ENCODE measurements at regions not wholly inside any gene's neighbourhood (a gene's known extent, or its start where the extent isn't known, plus 50 kb on each side); places are given as distances from the start of the nearest gene placed in this dataset.
A peak's percentile ranks its signal among the peaks of the same experiment; 100 is the strongest.

DNA sequence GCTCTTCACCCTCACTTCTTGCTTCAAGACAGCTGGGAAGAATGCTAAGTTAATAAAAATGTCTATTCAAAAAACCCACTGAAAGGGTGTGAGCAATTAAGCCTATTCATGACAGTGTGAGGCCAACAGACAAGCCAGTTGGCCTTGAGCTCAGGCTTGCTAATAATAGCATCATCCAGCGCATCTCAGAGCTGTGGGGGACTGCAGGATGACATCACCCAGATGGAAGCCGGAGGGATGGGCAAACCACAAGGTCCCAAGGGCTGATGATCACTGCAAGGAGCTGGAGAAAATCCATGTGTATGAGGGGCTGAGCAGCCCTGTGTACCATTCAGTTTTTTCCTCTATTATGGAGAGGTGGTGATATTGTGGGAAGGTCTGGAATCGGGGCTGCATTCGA lies 770.4 kb downstream of the TNS3 start:
- DNase-seq (ENCODE audit: low read depth in 2 of 2), result peak; percentile 98

DNA sequence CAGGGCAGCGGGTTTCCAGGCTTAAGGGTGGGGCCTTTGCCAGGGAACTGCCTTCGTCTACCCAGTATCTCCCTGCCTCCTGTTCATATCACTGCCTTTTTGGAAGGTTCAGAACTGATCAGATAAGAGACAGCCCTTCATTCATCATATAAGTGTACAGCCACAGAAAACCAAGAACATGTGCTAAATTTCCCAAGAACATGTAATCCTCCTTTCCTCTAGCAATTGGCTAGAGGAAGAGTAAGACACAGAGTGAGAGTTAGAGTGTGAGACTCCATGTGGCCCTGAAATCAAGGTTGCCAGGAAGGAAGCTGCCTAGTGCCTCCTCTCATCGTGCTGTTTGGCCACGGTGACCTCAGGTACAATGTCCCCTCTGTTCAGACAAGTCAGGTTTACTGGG lies 770.9 kb downstream of the TNS3 start:
- DNase-seq (ENCODE audit: low read depth in 2 of 2), result no peak

DNA sequence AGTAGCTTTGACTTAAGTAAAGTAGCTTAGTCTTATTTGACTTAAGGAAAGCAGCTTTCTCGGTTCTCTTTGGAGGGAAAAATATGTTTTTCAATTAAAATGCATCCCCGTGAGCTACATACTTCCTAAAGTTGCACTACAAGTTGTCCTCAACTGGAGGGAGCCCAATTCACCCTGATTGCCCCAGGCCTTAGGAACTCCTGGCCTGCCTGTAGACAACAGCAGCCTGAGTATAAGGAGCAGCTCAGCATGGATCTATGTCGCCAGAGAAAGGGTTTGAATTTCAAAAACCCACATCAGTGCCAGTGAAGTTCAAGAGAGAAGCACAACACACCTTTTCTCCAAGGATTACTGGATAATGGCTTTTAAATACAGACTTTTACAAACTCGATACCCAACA lies 772.0 kb downstream of the TNS3 start:
- DNase-seq (ENCODE audit: low read depth in 2 of 2), result no peak

DNA sequence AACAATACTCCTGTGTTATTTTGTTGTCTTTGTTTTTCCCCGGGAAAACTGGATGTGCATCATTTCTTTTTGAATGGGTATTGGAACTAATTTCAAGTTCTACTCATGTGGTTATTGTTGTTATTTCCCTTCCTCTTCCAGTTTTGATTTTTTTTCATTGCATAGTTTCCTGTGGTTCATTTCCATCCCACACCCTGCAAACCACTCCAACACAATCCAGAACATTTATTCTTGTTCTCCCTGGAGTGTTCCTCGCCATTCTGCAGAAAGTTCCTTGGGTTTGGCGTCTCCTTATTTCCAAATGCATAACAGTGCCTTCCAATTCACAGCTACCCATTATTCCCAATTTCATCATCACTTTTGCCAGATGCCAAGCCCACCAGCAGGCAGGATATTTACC lies 775.1 kb downstream of the TNS3 start:
- DNase-seq (ENCODE audit: low read depth in 2 of 2), result no peak

DNA sequence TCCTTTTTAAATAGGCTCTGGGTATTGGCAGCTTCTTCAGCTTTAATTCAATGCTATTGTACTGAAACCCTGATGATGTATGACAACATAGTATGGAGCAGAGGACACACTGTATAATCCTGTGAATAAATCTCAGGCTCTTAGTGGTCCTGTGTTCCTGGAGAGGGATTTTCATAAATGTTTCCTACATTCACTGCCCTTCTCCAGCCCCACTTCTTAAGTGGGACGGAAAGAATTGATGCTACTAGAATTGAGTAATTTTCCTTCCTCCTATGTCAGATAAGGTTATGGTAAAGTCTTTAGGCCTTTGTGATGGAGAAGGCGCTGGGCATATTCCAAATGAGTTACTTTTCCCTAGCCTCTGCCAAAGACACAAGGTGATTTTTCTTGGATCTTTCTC lies 779.4 kb downstream of the TNS3 start:
- no peak for DNase-seq (ENCODE audit: low read depth in 2 of 2)

DNA sequence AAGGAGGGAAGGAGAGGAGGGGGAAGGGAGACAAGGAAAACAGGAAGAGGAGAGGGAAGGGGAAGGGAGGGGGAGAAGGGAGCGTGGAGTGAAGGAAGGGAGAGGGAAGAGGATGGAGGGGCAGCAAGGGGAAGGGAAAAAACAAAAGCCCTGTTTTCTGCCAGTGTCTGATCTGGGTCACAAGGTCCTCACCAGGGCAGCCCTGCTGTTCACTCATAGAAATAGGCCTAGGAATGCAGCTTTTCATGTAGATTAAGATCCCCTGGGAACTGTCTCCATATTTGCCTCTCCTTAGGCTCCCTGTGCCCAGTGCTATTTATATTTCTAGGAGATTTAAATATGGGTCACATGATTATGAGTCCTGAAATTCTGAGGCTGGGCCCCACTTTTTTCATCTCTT lies 790.7 kb downstream of the TNS3 start:
- no peak for DNase-seq (ENCODE audit: low read depth in 2 of 2)

DNA sequence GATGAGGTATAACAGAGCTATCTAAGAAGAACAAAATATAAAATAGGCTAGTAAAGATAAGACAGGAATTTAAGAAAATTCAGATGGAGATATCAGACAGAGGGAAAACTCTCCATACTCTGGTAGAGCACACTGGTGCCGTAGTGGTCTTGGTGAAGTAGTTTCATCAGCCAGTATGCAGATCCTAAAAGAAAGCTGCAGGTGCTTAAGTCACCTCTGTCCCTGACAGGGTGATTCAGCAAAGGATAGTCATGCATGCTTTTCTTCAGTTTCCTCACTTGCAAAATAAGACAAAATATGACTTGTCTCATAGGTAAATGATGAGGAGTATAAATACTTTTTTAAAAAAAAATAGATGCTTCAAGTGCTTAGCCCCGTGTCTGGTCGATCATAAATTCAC lies 794.9 kb downstream of the TNS3 start:
- DNase-seq (ENCODE audit: low read depth in 2 of 2), result no peak

DNA sequence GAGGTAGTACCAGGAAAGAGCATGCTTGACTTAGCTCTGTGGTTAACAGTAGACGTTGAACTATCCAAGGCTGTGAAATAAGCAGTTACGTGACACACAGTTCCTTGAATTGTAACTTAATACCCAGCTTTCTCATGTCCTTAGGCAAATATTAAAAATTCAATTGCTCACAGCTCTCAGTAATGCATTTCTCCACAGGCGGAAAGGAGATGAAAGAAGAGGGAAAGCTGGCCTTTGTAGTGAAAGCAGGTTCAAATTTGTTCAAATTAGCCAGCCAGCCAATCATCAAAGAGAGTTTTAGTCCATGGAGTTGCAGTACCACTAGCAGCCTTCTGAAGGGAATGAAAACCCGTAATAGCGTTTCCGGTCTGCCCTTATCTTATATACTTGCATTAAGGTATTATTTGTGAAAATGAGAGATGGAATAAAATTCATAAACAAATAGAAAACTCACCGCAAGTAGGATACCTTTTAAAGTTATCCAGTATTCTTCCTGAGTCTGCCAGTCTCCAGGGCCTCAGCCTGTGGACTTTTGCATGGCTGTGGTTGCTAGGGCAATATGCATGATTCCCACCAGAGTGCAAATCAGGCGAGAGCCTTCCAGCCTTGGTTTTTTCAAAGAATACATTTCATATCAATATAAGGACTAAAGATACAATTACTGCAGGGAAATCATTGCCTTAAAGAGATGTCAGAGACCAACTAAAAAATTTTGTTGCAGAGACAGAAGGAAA lies 795.5 kb downstream of the TNS3 start:
- peak in 1 of 2 experiments; percentile 37 for DNase-seq (ENCODE audit: low read depth in 2 of 2)

DNA sequence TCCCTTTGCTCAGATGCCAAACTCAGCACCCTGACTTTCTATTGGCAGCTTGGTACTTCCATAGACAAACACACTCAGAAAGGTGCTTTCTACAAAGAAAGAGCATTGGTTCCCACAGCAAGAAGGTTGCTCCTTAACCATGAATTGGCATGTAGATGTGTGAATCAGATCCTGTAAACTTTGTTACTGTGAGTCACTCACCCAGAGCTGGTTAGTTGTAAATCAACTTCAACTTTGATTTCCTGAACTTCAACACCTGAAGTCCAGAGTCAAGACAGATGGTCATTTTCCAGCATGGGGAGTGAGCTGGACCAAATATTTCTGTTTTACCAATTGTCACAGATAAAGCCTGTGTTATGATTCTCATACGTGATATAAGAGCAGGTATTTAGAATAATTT lies 797.2 kb downstream of the TNS3 start:
- peak in 1 of 2 experiments; percentile 40 for DNase-seq (ENCODE audit: low read depth in 2 of 2)

DNA sequence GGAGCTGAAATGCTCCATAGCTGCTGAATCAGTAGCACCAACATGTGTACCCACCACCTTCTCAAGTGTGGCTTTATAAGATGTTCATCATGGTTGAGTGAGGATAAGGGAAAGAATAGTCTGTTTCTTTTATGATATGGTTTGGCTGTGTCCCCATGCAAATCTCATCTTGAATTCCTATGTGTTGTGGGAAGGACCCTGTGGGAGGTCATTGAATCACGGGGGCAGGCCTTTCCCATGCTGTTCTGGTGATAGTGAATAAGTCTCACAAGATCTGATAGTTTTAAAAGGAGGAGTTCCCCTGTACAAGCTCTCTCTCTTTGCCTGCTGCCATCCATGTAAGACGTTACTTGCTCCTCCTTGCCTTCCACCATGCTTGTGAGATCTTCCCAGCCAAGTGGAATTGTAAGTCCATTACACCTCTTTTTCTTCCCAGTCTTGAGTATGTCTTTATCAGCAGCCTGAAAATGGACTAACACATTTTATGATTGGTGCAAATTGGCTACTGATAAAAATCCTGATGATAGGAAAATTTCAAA lies 799.9 kb downstream of the TNS3 start:
- DNase-seq (ENCODE audit: low read depth in 2 of 2), result no peak

DNA sequence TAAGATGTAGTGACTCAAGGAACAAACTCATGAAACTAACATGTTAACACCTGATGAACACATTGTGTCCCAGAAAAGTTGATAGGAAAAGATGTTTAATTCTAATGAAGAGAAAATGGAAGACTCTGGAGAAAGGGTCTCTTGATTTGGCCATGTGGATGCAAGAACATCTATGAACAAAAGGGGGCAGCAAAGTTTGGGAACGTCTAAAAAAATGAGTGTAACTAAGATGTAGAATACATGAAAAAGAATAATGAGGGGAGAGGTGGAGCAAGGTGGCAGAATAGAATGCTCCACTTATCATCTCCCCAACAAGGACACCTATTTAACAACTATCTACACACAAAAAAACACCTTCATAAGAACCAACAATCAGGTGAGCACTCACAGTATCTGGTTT lies 805.1 kb downstream of the TNS3 start:
- no peak for DNase-seq (ENCODE audit: low read depth in 2 of 2)

DNA sequence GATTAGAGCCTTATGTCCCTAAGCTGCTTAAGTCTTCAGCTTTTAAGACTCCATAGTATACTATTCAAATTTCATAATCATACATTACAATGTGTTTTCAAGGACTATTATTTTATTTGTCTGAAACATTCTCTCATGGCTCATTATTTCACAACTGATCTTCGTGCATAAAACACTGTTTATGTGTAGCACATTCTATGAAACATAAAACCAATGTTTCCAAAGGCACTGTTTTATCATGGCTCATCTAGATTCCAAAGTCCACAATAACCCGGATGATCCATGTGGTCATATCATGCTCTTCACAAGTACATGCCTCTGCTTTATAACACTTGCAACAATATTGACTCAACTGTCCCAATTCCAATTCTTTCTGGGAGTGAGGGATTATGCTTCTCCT lies 806.1 kb downstream of the TNS3 start:
- no peak for DNase-seq (ENCODE audit: low read depth in 2 of 2)

DNA sequence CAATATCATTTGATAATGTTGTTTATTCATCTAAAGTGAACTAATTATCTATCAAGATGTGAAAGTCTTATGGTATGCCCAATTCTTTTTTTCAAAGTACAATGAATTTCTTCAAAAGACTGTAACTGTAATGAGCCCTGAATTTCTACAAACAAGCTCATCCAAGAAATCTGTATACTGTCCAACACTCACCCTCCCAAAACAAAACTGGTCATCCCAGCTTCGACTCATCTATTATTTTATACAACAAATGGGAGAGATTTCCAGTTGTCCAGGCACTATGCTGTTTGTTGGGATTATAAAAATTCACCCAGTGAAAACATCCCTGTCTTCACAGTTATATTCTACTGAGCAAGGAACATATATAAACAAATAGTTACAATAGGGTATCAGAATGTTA lies 806.9 kb downstream of the TNS3 start:
- DNase-seq (ENCODE audit: low read depth in 2 of 2), result no peak

DNA sequence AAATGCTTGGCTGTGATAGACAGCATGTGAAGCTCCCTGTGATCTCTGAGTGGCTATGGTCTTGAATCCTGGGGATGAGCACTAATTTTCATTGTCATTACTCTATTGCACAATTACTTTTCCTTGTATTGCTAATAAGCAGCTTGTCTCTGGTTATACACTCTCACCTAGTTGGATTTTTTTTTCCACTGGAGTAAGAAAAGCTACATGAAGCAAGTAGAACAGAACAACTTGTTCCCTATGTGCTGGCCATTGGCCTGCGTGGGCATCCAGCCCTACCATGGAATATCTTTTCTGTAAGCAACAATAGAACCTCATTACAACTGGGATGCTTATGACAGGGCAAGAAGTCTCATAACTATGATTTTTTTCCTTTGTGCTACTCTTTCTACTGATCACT lies 807.4 kb downstream of the TNS3 start:
- DNase-seq (ENCODE audit: low read depth in 2 of 2), result no peak

DNA sequence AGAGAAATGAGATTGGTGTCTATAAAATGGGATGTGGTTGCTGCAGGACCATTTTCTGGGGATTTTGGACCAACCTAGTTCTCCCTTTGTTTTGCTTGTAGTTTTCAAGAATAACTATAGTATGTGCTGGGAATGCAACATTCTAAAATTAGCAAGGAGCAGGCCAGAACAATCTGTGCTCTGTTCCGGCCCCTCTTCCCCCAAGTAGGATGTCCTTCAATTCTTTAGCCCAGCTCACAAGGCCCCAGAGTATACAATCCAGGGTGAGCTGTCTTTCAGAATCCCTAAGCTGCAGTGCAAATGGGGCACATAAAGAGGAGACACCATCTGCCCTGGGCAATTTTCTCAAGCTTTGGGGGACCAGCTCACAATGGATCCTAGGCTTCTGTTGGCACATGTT lies 809.1 kb downstream of the TNS3 start:
- no peak for DNase-seq (ENCODE audit: low read depth in 2 of 2)

DNA sequence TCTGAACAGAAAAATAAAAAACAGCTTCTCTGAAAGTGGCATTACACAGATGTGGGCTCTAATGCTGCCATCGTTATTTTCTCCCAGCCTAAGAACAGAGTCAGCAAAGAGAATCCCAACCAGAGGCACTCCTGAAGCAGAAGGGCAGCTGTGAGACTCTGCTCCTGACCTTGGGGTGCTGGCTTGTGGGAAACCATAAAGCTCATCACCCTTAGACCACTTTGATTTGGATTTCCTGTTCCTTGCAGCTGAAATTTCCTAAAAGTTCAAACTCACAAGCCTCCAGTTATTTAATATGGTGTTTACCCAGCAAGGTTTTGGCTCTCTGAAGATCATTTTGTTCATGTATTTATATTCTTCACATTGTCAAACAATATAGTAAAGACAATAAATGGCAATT lies 814.8 kb downstream of the TNS3 start:
- DNase-seq (ENCODE audit: low read depth in 2 of 2), result no peak

DNA sequence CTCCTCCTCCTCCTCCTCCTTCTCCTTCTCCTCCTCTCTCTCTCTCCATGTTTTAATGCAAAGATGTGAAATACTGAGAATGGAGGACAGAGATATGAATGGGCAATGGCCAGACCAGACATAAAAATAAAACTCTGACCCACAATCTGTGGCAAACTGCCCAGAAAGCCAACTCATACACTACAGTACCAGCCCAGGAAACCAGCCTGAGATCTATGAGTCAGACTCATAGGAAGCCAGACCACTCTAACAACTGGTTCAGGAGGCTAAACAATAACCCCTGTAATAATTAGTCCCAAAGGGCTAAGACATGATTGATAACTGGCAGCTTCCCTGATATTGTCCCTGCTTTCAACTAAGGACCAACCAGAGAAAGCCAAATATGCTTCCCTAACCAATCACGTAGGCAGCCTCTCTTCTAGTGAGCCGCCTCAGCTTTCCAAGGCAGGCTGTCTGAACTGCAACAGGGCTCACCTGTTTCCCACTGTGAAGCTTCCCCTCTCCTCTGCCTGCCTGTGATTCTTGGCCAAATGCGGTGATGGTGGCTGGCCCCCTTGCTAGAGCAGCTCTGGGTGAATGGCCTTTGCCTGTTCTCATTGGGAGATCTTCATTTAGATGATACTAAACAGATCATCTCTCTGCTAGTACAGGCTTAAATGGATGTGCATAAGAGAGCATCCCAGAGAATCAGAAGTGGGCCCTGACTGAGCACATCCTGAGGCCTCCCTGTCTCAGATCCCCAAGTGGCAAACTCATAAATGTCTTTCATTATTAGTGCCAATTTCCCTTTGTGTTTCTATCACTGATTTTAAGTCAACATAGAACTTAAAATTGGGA lies 817.6 kb downstream of the TNS3 start:
- peak; percentile 88 for DNase-seq (ENCODE audit: low read depth in 2 of 2)

DNA sequence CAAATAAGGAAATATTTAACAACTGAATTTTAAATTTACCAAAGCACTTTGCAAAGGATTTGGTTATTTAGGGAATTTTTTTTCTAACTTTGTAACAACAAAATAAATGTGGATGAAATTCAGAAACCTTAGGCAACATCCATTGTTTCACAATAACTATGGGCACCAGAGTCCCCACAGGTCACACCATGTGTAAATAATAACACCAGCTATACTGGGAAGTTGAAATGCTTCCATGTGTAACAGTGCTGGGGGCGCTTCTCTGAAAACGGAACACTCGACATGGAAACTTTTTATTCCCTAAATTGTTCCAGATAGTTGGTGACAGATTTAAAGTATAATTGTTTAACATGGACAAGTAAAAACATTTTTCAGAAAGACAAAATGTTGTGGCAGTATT lies 818.6 kb downstream of the TNS3 start:
- DNase-seq (ENCODE audit: low read depth in 2 of 2), result no peak

DNA sequence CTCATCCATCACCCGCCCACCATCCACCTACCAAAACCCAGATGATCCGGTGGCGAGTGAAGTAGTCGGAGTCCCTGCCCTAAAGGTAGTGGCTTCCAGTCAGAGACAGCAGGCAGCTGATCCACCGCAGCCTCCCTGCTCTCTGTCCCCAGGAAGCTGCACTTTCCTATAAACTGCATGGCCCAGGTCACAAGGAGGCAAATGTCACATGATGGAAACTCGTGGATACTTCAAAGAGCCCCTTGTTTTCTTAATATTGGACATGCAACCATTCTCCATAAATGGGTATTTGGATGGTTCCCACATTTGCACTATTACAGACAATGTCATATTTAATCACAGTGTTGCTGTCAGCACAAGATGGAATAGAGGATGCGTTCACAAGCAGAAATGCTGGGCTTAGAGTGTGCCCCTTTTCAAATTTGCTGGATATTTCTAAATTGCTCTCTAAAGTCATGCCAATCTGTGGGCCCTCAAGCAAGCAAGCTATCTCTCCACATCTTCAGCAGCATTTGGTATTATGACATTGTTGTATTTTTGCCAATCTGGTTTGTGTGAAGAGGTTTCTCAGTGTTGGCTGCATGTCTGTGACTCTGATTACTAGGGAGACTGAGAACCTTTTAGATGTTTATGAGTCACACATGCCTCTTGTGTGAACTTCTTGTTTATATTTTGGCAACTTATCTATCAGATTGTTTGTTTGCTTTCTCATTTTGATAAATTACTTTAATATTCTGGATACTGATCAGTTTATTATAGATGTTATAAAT lies 822.0 kb downstream of the TNS3 start:
- no peak for DNase-seq (ENCODE audit: low read depth in 2 of 2)

DNA sequence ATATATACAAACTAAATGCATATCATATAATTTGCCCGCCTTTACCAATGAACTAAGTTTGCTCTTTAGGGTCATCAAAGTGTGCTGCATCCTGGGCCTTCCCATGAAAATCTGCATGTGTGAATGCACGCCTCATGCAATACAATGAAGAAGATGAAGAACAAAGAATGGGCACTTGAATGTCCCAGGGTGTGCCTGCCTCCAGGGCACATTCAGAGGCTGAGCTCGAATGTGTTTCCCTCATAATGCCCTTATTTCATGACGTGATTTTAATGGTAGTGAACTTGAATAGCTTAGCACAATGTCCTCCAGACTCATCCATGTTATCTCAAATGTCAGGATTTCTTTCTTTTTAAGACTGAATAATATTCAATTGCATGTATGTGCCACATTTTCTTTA lies 824.9 kb downstream of the TNS3 start:
- DNase-seq (ENCODE audit: low read depth in 2 of 2), result no peak

DNA sequence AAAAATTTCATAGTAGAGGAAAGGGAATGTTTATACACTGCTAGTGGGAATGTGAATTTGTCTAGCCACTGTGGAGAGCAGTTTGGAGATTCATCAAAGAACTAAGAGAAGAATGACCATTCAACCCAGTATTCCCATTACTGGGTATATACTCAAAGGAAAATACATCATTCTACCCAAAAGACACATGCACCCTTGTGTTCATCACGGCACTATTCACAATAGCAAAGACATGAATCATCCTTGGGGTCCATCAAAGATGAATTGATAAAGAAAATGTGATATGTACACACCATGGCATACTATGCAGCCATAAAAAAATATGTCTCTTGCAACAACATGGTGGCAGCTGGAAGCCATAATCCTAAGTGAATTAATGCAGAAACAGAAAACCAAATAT lies 825.7 kb downstream of the TNS3 start:
- DNase-seq (ENCODE audit: low read depth in 2 of 2), result no peak
